SK-N-MC (cell line): ENCODE measurements at regions not wholly inside any gene's neighbourhood (a gene's known extent, or its start where the extent isn't known, plus 50 kb on each side); places are given as distances from the start of the nearest gene placed in this dataset.
"Not testable (repeated sequence)": the region's sequence is repeated elsewhere in the genome, so short reads cannot be mapped to it uniquely, and the experiment has no call there.

ENCODE experiments used
- DNase-seq: peaks from one replicate; pipeline ENCODE4 v3.0.0-alpha.2; 2011; ENCODE audit warnings: low read depth, low spot score
- H3K27ac ChIP-seq: fragments of 200-600 bp; sonication (generic); 2 replicates; pipeline ENCODE4 v1.5.1; 2016; ENCODE audit warnings: mixed run types
- H3K36me3 ChIP-seq: fragments of 200-600 bp; sonication (generic); 2 replicates; pipeline ENCODE4 v1.6.1; 2017; ENCODE audit warnings: antibody characterized with exemption, low read length, mixed read lengths; ENCODE audit not compliant: insufficient read depth
- H3K4me3 ChIP-seq: fragments of 200-600 bp; sonication (generic); 2 replicates; pipeline ENCODE4 v1.5.1; 2016
- H3K9ac ChIP-seq: fragments of 200-600 bp; sonication (generic); 2 replicates; pipeline ENCODE4 v1.8.0; 2017; ENCODE audit warnings: mixed run types, mixed read lengths; ENCODE audit not compliant: insufficient read length
- H3K9me3 ChIP-seq: fragments of 200-600 bp; sonication (generic); 2 replicates; pipeline ENCODE4 v1.6.1; 2017; ENCODE audit warnings: low read depth, mild to moderate bottlenecking, antibody characterized with exemption, low read length, moderate library complexity, mixed read lengths
- EZH2 ChIP-seq: fragments of 200-600 bp; sonication (generic); IDR thresholded peaks from one replicate; pipeline ENCODE4 v1.6.1; 2017; ENCODE audit warnings: antibody characterized with exemption
- FOXP2 ChIP-seq: optimal IDR thresholded peaks from 2 replicates; pipeline ENCODE3; 2011; ENCODE audit warnings: mild to moderate bottlenecking, moderate library complexity; ENCODE audit not compliant: insufficient read depth; ENCODE audit errors: extremely low read length, control extremely low read depth
- POLR2AphosphoS5 ChIP-seq: IDR thresholded peaks from 2 replicates; pipeline ENCODE4 v1.6.1; 2012; ENCODE audit warnings: mild to moderate bottlenecking, low read depth, low read length, borderline replicate concordance

DNA sequence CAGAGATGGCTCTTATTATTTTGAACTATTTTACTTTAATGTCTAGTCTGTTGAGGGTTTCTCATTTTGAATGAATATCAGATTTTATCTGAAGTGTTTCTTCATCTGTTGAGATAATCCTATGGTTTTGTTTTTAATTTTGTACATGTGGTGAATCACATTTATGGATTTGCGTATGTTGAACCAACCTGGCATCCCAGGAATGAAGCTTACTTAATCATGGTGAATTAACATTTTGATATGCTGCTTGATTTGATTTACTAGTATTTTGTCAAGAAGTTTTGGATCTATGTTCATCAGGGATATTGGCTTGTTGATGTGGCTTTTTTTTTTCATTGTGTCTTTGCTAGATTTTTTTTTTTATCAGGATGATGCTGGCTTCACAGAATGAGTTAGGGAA, 2390.9 kb downstream of the PCDH7 start:
- no peak for DNase-seq
- Histone ChIP-seq H3K9me3 (no peaks in the 10 kb centered on the region), H3K27ac (no peak overlapping the region), H3K4me3 (no peak overlapping the region), H3K36me3 (no peaks in the 10 kb centered on the region), H3K9ac (no peak overlapping the region)
- TF ChIP-seq EZH2 (no peak), POLR2AphosphoS5 (no peak), FOXP2 (no peak)

DNA sequence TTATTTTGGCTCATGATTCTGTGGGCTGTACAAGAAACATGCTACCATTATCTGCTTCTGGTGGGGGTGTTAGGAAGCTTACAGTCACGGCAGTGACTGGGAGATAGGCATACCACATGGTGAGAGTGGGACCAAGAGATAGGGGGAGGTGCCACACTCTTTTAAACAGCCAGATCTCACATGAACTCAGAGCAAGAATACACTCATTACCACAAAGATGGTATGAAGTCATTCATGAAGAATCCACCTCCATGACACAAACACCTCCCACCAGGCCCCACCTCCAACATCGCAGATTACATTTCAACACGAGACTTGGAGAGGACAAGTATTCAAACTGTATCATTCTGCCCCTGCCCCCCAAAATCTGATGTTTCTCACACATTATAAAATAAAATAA, 2396.7 kb downstream of the PCDH7 start:
- H3K4me3 ChIP-seq = no peak overlapping the region
- TF ChIP-seq FOXP2 (no peak), POLR2AphosphoS5 (no peak), EZH2 (no peak)
- DNase-seq = no peak
- H3K27ac ChIP-seq = no peak overlapping the region
- H3K9me3 ChIP-seq = no peaks in the 10 kb centered on the region
- H3K36me3 ChIP-seq = no peaks in the 10 kb centered on the region
- no peak overlapping the region for H3K9ac ChIP-seq

DNA sequence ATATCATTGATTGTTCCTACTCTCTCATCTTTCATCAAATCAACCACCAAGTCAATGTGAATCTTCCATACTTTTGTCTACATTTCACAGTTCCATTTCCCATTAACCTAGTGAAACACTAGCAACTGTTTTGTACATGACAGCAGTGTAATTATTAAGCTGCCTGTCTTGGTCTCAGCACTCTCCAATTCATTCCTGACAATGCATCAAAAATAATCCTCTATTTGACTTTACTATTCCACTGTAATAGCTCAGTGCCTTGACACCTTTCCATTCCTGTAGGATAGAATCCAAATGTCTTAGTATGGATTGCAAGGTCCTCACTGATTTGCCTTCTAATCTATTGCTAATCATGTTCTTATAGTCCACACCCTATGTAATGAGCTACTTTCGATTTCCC, 2405.8 kb downstream of the PCDH7 start:
- Histone ChIP-seq H3K36me3 (no peaks in the 10 kb centered on the region), H3K4me3 (no peak overlapping the region), H3K9ac (no peak overlapping the region), H3K27ac (no peak overlapping the region), H3K9me3 (no peaks in the 10 kb centered on the region)
- no peak for TF ChIP-seq POLR2AphosphoS5
- TF ChIP-seq EZH2 = no peak
- no peak for TF ChIP-seq FOXP2
- no peak for DNase-seq

DNA sequence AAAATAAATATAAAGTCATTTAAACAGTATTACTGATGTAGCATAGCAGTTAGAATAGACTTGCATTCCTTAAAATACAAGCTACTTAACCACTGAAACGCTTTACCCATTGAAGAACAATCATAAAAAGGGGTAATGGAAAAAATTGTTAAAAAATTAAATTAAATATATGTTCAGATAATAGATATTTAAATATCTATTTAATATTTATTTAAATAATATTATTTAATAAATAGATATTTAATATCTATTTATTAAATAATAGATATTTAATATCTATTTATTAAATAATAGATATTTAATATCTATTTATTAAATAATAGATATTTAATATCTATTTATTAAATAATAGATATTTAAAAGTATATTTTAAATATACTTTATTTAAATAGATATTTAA, 2410.5 kb downstream of the PCDH7 start:
- not testable (repeated sequence) for H3K9ac ChIP-seq, DNase-seq, H3K4me3 ChIP-seq, H3K36me3 ChIP-seq, H3K27ac ChIP-seq, H3K9me3 ChIP-seq

DNA sequence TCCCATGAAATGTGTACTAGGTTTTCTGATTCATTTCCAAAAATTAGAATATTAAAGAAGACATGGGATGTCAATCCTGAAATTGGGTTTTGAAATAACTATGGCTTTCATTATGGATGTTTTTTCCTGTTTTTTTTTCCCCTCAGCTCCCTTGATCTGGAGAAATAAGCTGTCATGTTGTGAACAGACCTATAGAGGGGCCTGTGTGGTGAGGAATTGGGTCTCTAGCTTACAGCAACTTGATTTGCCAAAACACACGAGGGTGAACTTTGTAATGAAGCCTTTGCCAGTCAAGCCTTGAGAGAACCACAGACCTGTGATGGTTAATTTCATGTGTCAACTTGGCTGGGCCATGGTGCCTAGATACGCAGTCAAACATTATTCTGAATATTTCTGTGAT, 2413.6 kb downstream of the PCDH7 start:
- no peaks in the 10 kb centered on the region for H3K36me3 ChIP-seq
- no peak overlapping the region for H3K27ac ChIP-seq
- H3K4me3 ChIP-seq = no peak overlapping the region
- TF ChIP-seq FOXP2 (no peak), EZH2 (no peak), POLR2AphosphoS5 (no peak)
- DNase-seq = no peak
- no peaks in the 10 kb centered on the region for H3K9me3 ChIP-seq
- H3K9ac ChIP-seq = no peak overlapping the region

DNA sequence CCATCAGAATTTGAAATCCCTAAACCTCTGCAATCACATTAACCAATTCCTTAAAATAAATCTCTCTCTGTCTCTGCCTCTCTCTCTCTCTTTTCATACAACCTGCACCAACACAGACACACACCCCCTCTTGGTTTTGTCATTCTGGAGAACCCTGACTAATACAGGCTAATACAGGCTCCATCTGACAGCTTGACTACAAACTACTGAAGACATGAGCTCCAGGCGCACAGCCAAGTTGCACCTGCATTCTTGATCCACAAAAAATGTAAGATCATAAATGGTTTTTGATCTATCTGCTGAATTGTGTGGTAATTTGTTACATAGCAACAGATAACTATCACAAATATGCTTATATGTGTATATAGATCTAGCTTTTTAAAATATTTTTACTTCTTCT, 2414.2 kb downstream of the PCDH7 start:
- no peak overlapping the region for H3K27ac ChIP-seq
- H3K9ac ChIP-seq = no peak overlapping the region
- no peak for TF ChIP-seq EZH2
- TF ChIP-seq POLR2AphosphoS5 = no peak
- TF ChIP-seq FOXP2 = no peak
- H3K9me3 ChIP-seq = no peaks in the 10 kb centered on the region
- H3K36me3 ChIP-seq = no peaks in the 10 kb centered on the region
- no peak overlapping the region for H3K4me3 ChIP-seq
- DNase-seq = no peak

DNA sequence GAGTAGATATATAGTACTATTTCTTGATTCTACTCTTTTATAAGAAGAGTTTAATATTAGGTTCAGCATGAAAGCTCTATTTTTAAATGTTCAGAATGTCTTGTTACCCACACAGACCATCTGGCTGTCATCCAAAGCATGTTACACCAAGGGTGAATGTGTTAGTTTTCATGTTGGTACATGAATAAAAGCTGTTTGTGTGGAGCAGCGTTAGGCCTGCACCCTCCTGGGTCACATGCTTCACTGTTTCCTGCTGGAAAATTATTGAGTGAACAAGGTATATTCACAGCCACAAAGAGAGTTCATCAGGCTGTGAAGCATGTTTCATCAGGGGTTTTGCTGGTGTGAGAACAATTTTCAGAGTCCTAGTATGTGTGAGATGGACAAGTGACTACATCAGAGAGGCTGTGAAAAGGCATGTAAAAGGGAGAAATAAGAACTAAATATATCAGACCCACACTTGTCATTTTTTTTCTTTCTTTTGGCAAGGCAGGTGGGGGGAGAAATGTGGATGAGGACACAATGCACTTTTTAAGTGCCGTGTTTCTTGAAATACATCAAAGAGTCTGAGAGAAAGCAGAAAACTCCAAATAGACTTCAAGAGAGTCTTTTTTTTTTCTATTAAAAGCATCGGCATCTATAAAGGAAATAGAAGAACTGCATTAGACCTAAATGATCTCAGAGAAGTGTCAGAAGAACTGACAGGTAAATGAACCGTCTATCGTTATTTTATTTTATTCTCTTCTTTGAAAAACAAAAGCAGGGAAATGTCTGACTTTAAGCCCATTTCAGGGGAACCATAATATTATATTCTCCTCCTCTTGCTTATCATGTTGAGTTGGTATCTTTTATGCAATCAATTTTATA, 2429.7 kb downstream of the PCDH7 start:
- H3K9me3 ChIP-seq = no peaks in the 10 kb centered on the region
- TF ChIP-seq EZH2 (no peak), POLR2AphosphoS5 (no peak)
- H3K36me3 ChIP-seq = no peaks in the 10 kb centered on the region
- H3K9ac ChIP-seq = no peak overlapping the region
- no peak for DNase-seq
- H3K4me3 ChIP-seq = no peak overlapping the region
- no peak overlapping the region for H3K27ac ChIP-seq

DNA sequence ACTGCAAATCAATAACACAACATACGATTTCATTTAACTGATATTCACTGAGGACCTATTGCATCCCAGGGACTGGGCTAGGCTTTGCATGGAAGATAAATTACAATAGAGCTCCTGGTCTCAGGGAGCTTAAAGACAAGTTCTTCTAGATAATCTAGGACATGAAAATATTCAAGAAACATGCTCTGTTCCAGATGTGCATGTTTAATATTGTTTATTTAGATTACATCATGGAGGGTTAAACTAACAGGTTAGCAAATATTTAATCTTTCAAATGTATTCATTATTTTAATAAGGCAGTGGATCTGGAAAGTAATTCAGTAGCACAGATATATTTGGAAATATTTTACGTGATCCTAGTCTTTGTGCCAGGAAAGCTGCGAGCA, 2430.3 kb downstream of the PCDH7 start:
- H3K36me3 ChIP-seq = no peaks in the 10 kb centered on the region
- no peak overlapping the region for H3K27ac ChIP-seq
- no peak overlapping the region for H3K4me3 ChIP-seq
- H3K9ac ChIP-seq = no peak overlapping the region
- DNase-seq = no peak
- H3K9me3 ChIP-seq = no peaks in the 10 kb centered on the region
- TF ChIP-seq FOXP2 = no peak
- TF ChIP-seq POLR2AphosphoS5 = no peak
- TF ChIP-seq EZH2 = no peak

DNA sequence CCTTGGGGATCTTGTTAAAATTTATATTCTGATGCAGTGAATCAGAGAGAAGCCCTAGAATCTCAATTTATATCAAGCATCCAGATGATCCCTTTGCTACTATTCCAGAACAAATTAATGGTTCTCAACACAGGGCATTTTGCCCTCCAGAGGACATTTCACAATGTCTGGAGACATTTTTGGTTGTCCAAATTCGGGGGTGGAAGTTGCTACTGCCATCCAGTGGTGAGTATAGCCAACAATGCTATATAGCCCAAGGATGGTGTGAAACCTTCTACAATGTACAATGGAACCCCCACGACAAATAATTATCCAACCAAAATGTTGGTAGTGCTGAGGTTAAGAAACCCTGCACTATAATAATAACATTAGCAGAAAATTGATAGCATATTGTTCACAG, 2440.0 kb downstream of the PCDH7 start:
- no peak overlapping the region for H3K27ac ChIP-seq
- no peaks in the 10 kb centered on the region for H3K36me3 ChIP-seq
- no peak overlapping the region for H3K9ac ChIP-seq
- no peak for TF ChIP-seq EZH2
- no peak for TF ChIP-seq POLR2AphosphoS5
- no peak for TF ChIP-seq FOXP2
- no peaks in the 10 kb centered on the region for H3K9me3 ChIP-seq
- no peak for DNase-seq
- H3K4me3 ChIP-seq = no peak overlapping the region

DNA sequence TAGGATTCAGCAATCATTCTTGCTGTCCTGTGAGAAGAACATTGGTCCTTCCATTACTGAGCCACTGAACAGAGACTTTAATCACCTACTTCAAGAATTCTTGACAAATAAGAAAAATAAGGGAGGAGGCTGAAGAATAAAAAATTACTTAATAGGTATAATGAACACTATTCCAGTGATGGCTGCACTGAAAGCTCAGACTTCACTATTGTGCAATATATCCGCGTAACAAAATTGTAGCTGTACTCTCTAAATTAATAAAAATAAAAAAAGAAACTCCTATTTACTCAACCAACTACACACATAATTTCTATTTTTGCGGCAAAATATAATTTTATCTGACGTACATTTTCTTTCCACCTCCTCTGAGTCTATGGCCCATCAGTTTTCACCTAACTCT, 2441.0 kb downstream of the PCDH7 start:
- no peaks in the 10 kb centered on the region for H3K9me3 ChIP-seq
- H3K27ac ChIP-seq = no peak overlapping the region
- no peak overlapping the region for H3K4me3 ChIP-seq
- H3K36me3 ChIP-seq = no peaks in the 10 kb centered on the region
- no peak overlapping the region for H3K9ac ChIP-seq
- no peak for TF ChIP-seq FOXP2
- no peak for TF ChIP-seq EZH2
- TF ChIP-seq POLR2AphosphoS5 = no peak
- DNase-seq = no peak
